GM10266 (cell line): ENCODE measurements at regions not wholly inside any gene's neighbourhood (a gene's known extent, or its start where the extent isn't known, plus 50 kb on each side); places are given as distances from the start of the nearest gene placed in this dataset.

Experiments used
- DNase-seq: peaks from one replicate; pipeline ENCODE4 v3.0.0; 2012; ENCODE audit errors: extremely low spot score
- CTCF ChIP-seq: IDR thresholded peaks from 2 replicates; pipeline ENCODE4 v1.5.1; 2012; ENCODE audit warnings: mild to moderate bottlenecking, low read depth; ENCODE audit not compliant: control insufficient read depth, insufficient read depth; ENCODE audit errors: missing control alignments

GRCh38 chr12:90871726-90872096 lies 83.3 kb downstream of the CCER1 start:
- TF ChIP-seq CTCF = no peak
- DNase-seq = no peak

GRCh38 chr12:90870971-90871725 lies 83.8 kb downstream of the CCER1 start:
- DNase-seq = no peak
- no peak for TF ChIP-seq CTCF

- no peak for DNase-seq
- no peak for TF ChIP-seq CTCF
Measured at GRCh38 chr12:90868626-90869025, 86.3 kb downstream of the CCER1 start.

DNA sequence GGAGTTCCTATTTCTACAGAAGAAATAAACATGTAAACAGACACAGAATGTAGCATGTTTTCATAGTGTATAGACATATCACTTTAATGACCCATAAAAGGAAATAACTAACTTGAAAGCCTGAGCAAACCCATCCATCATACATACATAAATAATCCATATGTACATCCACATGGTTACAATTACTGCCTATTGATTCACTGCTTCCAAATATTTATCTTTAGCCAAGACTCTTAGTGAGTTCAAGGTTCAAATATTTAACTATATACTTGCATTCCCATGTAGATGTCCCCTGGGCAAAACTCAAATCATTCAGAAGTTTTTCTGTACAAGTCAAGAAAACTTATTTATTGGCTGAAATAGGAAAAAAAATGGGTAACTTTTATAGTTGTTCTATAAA lies 95.4 kb downstream of the CCER1 start:
- DNase-seq = no peak
- no peak for TF ChIP-seq CTCF

- TF ChIP-seq CTCF = no peak
- DNase-seq = no peak
Measured at GRCh38 chr12:90858252-90858651, 96.7 kb downstream of the CCER1 start.

GRCh38 chr12:90855534-90855933 lies 99.4 kb downstream of the CCER1 start:
- DNase-seq = no peak
- no peak for TF ChIP-seq CTCF

GRCh38 chr12:90854136-90854689 lies 100.8 kb downstream of the CCER1 start:
- peak; percentile 64 for TF ChIP-seq CTCF
- DNase-seq = peak; percentile 18
